Brain microvascular endothelial cell (primary cell): ENCODE measurements at regions not wholly inside any gene's neighbourhood (a gene's known extent, or its start where the extent isn't known, plus 50 kb on each side); places are given as distances from the start of the nearest gene placed in this dataset.
"Not testable (repeated sequence)": the region's sequence is repeated elsewhere in the genome, so short reads cannot be mapped to it uniquely, and the experiment has no call there.

Source experiments
- DNase-seq: peaks from one replicate; pipeline ENCODE4 v3.0.0-alpha.2; 2020
- H3K27ac ChIP-seq: fragments of 250-450 bp; sonication (Bioruptor Pico); 2 replicates; pipeline ENCODE4 v1.5.1; 2020; ENCODE audit warnings: mild to moderate bottlenecking, moderate library complexity
- H3K27me3 ChIP-seq: fragments of 250-450 bp; sonication (Bioruptor Pico); replicated peaks from 2 replicates; pipeline ENCODE4 v1.5.1; 2020; ENCODE audit warnings: mild to moderate bottlenecking
- H3K36me3 ChIP-seq: fragments of 250-450 bp; sonication (Bioruptor Pico); replicated peaks from 2 replicates; pipeline ENCODE4 v1.5.1; 2020; ENCODE audit warnings: mild to moderate bottlenecking
- H3K4me3 ChIP-seq: 2 replicates; pipeline ENCODE4 v1.5.1; 2011; ENCODE audit warnings: low read depth, mild to moderate bottlenecking, control low read depth, low read length, moderate library complexity
- in situ Hi-C: cut with HindIII; loops from 2 replicates; pipeline ENCODE4 v1.10.0; 2017; ENCODE audit warnings: low sequenced_read_pairs, low pct_ligation_motif_present
- TF ChIP-seq, protein P1 (sequence below): IDR thresholded peaks from 2 replicates; pipeline ENCODE4 v1.5.1; 2011; ENCODE audit warnings: low read depth, mild to moderate bottlenecking, moderate library complexity, low read length, control low read depth, inconsistent platforms; ENCODE audit errors: missing control alignments

DNA sequence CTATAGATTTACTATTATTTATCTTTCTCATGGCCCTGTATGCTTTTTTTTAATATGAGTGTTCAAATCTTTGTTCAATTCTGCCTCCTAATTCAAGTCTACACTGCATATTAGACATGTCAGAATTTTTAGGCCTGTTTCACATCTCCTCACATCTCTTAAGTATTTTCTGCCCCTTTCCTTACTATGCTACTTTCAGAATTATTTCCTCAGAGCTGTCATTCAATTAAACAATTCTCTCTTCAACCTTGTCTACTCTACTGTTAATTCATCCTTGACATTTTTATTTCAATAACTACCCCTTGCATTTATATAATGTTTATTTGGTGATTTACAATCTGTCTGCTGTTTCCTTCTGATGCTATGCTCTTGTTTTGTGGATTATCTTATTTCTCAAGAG is 91.1 kb downstream of the CAPZA3 start:
- no peak overlapping the region for H3K4me3 ChIP-seq
- in situ Hi-C loops: no loop called here
- H3K27ac ChIP-seq: no peak overlapping the region
- no peaks in the 10 kb centered on the region for H3K27me3 ChIP-seq
- no peaks in the 10 kb centered on the region for H3K36me3 ChIP-seq
- TF ChIP-seq, protein P1, sequence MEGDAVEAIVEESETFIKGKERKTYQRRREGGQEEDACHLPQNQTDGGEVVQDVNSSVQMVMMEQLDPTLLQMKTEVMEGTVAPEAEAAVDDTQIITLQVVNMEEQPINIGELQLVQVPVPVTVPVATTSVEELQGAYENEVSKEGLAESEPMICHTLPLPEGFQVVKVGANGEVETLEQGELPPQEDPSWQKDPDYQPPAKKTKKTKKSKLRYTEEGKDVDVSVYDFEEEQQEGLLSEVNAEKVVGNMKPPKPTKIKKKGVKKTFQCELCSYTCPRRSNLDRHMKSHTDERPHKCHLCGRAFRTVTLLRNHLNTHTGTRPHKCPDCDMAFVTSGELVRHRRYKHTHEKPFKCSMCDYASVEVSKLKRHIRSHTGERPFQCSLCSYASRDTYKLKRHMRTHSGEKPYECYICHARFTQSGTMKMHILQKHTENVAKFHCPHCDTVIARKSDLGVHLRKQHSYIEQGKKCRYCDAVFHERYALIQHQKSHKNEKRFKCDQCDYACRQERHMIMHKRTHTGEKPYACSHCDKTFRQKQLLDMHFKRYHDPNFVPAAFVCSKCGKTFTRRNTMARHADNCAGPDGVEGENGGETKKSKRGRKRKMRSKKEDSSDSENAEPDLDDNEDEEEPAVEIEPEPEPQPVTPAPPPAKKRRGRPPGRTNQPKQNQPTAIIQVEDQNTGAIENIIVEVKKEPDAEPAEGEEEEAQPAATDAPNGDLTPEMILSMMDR: no peak
- no peak for DNase-seq

DNA sequence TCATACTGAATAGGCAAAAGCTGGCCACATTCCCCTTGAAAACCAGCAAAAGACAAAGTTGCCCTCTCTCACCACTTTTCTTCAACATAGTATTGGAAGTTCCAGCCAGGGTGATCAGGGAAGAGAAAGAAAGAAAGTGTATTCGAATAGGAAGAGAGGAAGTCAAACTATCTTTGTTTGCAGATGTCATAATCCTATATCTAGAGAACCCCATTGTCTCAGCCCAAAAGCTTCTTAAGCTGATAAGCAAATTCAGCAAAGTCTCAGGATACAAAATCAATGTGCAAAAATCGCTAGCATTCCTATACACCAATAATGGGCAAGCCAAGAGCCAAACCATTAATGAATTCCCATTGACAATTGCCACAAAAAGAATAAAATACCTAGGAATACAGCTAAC is 95.0 kb downstream of the CAPZA3 start:
- H3K27ac ChIP-seq, H3K36me3 ChIP-seq, H3K4me3 ChIP-seq, DNase-seq, in situ Hi-C loops, H3K27me3 ChIP-seq: not testable (repeated sequence)

DNA sequence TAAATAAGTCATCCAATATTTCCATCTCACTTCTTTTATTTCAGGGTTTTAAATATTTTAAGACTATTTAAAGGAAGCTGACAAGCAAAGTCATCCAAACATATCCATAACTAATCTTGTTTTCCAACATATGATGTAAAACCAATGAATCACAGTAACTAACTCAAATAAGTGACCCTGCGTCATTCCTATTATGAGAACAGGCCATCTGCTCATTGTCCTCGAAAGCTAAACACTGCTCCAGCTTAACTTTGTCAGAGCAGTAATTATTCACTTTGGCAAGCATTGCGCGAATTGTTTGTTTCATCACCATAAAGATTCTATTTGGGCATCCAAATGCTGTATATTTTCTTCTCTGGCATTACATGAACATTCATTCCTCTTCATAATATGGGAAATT is 99.1 kb downstream of the CAPZA3 start:
- in situ Hi-C loops: no loop called here
- TF ChIP-seq, protein P1: no peak
- no peak for DNase-seq
- Histone ChIP-seq H3K27ac (no peak overlapping the region), H3K4me3 (no peak overlapping the region), H3K27me3 (no peaks in the 10 kb centered on the region), H3K36me3 (no peaks in the 10 kb centered on the region)

DNA sequence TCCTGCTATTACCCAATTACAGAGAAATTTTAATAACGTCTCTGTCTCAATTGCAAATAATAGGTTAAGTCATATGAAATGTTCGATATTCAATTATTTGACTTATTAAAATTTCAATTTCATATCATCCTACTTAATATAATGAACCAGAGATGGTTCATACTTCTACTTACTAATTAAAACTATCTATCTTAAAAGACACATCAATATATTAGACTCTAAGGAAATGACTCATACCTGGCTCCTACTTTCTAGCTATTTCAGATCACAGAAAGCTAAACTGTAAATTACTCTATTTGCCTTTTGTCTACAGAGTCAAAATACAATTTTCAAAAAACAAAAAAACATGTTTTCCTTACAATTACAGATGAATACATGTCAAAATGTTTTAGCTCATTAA is 99.6 kb downstream of the CAPZA3 start:
- TF ChIP-seq, protein P1: no peak
- no peak for DNase-seq
- no peaks in the 10 kb centered on the region for H3K27me3 ChIP-seq
- no peaks in the 10 kb centered on the region for H3K36me3 ChIP-seq
- no peak overlapping the region for H3K27ac ChIP-seq
- in situ Hi-C loops: no loop called here
- H3K4me3 ChIP-seq: no peak overlapping the region

DNA sequence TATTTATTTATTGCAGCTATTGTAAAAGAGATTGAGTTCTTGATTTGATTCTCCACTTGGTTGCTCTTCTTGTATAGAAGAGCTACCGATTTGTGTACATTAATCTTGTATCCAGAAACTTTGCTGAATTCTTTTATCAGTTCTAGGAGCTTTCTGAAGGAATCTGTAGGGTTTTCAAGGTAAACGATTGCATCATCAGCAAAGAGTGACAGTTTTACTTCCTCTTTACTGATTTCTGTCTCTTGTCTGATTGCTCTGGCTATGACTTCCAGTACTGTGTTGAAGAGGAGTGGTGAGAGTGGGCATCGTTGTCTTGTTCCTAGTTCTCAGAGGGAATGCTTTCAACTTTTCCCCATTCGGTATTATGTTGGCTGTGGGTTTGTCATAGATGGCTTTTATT is 103.1 kb downstream of the CAPZA3 start:
- DNase-seq, H3K27ac ChIP-seq, in situ Hi-C loops, H3K36me3 ChIP-seq, H3K4me3 ChIP-seq, H3K27me3 ChIP-seq: not testable (repeated sequence)

DNA sequence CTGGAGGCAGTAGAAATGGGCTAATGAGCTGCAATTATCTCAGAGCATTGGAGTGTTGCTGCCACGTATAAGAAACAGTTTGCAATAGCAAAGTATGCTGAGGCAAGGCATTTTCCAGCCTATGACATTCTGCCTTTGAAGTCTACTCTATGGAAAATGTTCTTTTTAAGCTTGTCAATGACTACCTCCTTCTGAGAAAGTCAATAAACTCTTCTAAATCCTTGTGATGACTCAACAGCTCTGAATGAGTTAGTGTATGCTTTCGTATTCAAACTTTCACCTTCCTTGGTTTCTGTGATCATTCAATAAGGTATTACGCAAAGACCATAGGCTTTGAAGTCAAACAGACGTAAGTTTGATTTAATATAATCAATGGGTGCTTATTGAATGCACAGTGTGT is 111.2 kb downstream of the CAPZA3 start:
- TF ChIP-seq, protein P1: no peak
- H3K36me3 ChIP-seq: no peaks in the 10 kb centered on the region
- H3K27ac ChIP-seq: no peak overlapping the region
- in situ Hi-C loops: no loop called here
- no peak overlapping the region for H3K4me3 ChIP-seq
- DNase-seq: peak; percentile 24
- no peaks in the 10 kb centered on the region for H3K27me3 ChIP-seq

DNA sequence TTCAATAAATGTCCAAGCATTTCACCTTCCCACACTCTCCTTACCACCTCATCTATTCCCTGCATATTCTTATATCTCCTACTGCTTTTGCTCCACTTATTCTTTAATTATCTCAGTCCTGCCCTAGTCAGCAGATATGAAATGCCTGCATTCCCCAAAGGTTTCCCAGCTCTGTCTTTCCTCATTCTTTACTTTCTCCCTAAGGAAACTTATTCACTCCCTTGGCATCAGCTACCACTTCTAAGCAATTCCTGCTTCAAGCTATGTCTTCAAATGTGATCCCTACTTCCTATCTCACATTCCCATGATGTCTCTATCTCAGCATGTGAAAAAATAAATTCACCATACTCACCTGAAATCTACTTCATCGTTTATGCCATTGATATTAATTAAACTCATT is 111.8 kb downstream of the CAPZA3 start:
- in situ Hi-C loops: loop anchor here (25.0 kb wide), 1 partner anchor 338 kb away; no protein-coding TSS in a partner anchor
- no peaks in the 10 kb centered on the region for H3K27me3 ChIP-seq
- no peak overlapping the region for H3K27ac ChIP-seq
- no peaks in the 10 kb centered on the region for H3K36me3 ChIP-seq
- TF ChIP-seq, protein P1: no peak
- DNase-seq: no peak
- H3K4me3 ChIP-seq: no peak overlapping the region
